HEK293 (cell line): ENCODE measurements at regions not wholly inside any gene's neighbourhood (a gene's known extent, or its start where the extent isn't known, plus 50 kb on each side); places are given as distances from the start of the nearest gene placed in this dataset.

ENCODE experiments used
- ZBTB8A ChIP-seq: fragments of 450-650 bp; formaldehyde crosslinking; IDR thresholded peaks from 2 replicates; pipeline ENCODE4 v1.5.1; 2016; ENCODE audit warnings: missing biosample characterization, missing genetic modification characterization
- ZNF274 ChIP-seq, 2 experiments: fragments of 200-500 bp in 1 of 2; fragments of 450-650 bp in 1 of 2; sonication (Bioruptor generic) in 1 of 2; formaldehyde crosslinking in 1 of 2; IDR thresholded peaks; 2 replicates each; pipeline versions ENCODE4 v1.5.1 to v1.6.1; 2014 to 2016; ENCODE audit warnings: borderline replicate concordance in 1 of 2, inconsistent platforms in 1 of 2, low read length in 1 of 2, missing biosample characterization in 1 of 2, missing genetic modification characterization in 1 of 2
- ZNF677 ChIP-seq: fragments of 450-650 bp; IDR thresholded peaks from 2 replicates; pipeline ENCODE4 v1.5.0; 2018; ENCODE audit warnings: missing biosample characterization, mild to moderate bottlenecking, missing genetic modification characterization, moderate library complexity
- TF ChIP-seq, protein P1 (sequence below): fragments of 450-650 bp; formaldehyde crosslinking; IDR thresholded peaks from 2 replicates; pipeline ENCODE4 v1.5.1; 2017; ENCODE audit warnings: missing biosample characterization, missing genetic modification characterization
- TF ChIP-seq, protein P2 (sequence below): IDR thresholded peaks from 2 replicates; pipeline ENCODE4 v1.6.1; 2011; ENCODE audit warnings: mild to moderate bottlenecking, low read depth, low read length, borderline replicate concordance

DNA sequence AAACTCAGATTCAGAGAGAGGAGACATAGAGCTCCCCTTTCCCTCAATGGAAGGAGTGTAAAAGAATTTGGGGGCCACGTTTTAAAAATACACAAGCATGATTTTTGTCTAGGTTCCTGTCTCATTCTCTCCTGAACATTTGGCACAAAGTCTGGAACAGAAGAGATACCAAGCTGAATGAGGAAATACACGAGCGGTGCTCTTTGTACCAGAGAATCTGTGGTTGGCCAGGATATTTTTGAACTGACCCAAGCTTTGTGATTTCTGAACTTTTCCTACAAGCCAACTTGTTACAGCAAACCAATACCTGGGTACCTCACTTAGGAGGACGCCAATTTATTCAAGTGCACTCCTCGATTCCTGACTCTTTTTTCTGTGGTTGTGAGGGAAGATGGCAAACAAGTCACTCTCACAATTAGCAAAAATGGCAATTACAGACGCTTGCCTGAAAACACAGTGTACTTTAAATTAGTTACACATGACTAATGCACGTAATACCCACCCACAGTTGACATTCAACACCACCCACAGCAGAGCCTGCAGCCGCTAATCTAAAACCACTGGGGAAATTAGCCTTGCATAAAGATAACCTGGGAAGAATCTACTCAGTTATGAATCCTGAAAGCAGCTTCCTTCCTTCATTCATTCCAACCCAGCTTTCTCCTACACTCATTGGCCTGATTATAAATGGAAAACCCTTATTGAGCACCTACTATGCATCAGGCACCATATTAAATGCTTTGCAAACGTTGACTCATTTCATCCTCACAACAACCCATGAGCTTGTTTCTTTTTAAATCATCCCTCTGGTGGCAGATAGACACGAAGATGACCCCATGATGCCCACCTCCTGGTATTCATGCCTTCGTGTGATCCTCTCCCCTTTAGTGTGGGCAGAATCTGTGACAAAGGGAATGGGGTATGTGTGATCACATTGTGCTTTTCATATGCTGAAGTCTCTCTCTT lies 293.5 kb downstream of the KBTBD8 start:
- TF ChIP-seq, protein P1, sequence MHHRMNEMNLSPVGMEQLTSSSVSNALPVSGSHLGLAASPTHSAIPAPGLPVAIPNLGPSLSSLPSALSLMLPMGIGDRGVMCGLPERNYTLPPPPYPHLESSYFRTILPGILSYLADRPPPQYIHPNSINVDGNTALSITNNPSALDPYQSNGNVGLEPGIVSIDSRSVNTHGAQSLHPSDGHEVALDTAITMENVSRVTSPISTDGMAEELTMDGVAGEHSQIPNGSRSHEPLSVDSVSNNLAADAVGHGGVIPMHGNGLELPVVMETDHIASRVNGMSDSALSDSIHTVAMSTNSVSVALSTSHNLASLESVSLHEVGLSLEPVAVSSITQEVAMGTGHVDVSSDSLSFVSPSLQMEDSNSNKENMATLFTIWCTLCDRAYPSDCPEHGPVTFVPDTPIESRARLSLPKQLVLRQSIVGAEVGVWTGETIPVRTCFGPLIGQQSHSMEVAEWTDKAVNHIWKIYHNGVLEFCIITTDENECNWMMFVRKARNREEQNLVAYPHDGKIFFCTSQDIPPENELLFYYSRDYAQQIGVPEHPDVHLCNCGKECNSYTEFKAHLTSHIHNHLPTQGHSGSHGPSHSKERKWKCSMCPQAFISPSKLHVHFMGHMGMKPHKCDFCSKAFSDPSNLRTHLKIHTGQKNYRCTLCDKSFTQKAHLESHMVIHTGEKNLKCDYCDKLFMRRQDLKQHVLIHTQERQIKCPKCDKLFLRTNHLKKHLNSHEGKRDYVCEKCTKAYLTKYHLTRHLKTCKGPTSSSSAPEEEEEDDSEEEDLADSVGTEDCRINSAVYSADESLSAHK: no peak
- TF ChIP-seq, protein P2, sequence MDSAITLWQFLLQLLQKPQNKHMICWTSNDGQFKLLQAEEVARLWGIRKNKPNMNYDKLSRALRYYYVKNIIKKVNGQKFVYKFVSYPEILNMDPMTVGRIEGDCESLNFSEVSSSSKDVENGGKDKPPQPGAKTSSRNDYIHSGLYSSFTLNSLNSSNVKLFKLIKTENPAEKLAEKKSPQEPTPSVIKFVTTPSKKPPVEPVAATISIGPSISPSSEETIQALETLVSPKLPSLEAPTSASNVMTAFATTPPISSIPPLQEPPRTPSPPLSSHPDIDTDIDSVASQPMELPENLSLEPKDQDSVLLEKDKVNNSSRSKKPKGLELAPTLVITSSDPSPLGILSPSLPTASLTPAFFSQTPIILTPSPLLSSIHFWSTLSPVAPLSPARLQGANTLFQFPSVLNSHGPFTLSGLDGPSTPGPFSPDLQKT: no peak
- TF ChIP-seq ZNF274 (IDR thresholded peaks at IDR 0.05; ENCODE audit: low read length) (no peak), ZNF274 (tag by site-specific recombination; IDR thresholded peaks at IDR 0.05; ENCODE audit: borderline replicate concordance) (no peak), ZBTB8A (tag by site-specific recombination) (no peak), ZNF677 (tag by site-specific recombination) (no peak)
